HepG2 (cell line): ENCODE measurements at regions not wholly inside any gene's neighbourhood (a gene's known extent, or its start where the extent isn't known, plus 50 kb on each side); places are given as distances from the start of the nearest gene placed in this dataset.

Experiments
- ATAC-seq: fragments of 200-7000 bp; cut with Tn5 transposase; 3 replicates; pipeline ENCODE4 v1.9.1; 2020; ENCODE audit warnings: mild to moderate bottlenecking, moderate library complexity
- BruUV-seq: library from RNA; stranded (reverse); fragments of 400-500 nt; replicated peaks from 2 replicates; lab custom pipeline; 2021; lab: Mats Ljungman, UMichigan
- CTCF ChIA-PET: fragments of 300-600 bp; formaldehyde crosslinking; extraction: SDS; loops from one replicate; lab custom pipeline; 2021; ENCODE audit warnings: low total read pairs, inconsistent platforms, low intra/inter-chr PET ratio; lab: Yijun Ruan, JAX
- POLR2A ChIA-PET: fragments of 350-600 bp; sonication (Branson Sonifier 250); formaldehyde crosslinking; loops from one replicate; lab custom pipeline; 2020; ENCODE audit warnings: antibody characterized with exemption, inconsistent platforms; lab: Yijun Ruan, JAX
- DNase-seq: peaks from one replicate; pipeline ENCODE4 v3.0.0-alpha.2; 2015; ENCODE audit warnings: low spot score
- FAIRE-seq: peaks from 3 replicates; lab custom pipeline; 2011; peaks lifted over from hg19 to GRCh38; lab: Jason Lieb, UNC
- H2AFZ ChIP-seq: one replicate; pipeline ENCODE4 v1.6.1; 2011; ENCODE audit warnings: low read length, inconsistent platforms
- H3K27ac ChIP-seq: fragments of 300-600 bp; 3 replicates; pipeline ENCODE4 v1.8.0; 2011; ENCODE audit warnings: mixed run types, mild to moderate bottlenecking, mixed read lengths, low read length, inconsistent platforms; ENCODE audit not compliant: insufficient read depth; ENCODE audit errors: extremely low read length
- H3K27me3 ChIP-seq, 2 experiments: fragments of 200-600 bp in 1 of 2; 2 replicates in 1 of 2; 3 replicates in 1 of 2; pipeline versions ENCODE4 v1.6.0 to v1.8.0; 2011; ENCODE audit warnings: low read length in 2 of 2, mild to moderate bottlenecking in 2 of 2, moderate library complexity in 2 of 2, inconsistent platforms in 1 of 2; ENCODE audit not compliant: insufficient read depth in 2 of 2, control insufficient read depth in 1 of 2
- H3K36me3 ChIP-seq, 2 experiments: fragments of 200-600 bp in 1 of 2; replicated peaks in 1 of 2; 2 replicates in 1 of 2; 3 replicates in 1 of 2; pipeline versions ENCODE4 v1.5.1 to v1.8.0; 2011; ENCODE audit warnings: low read length in 2 of 2, inconsistent platforms in 1 of 2; ENCODE audit not compliant: insufficient read depth in 2 of 2, control insufficient read depth in 1 of 2
- H3K4me1 ChIP-seq: 2 replicates; pipeline ENCODE4 v1.5.1; 2012; ENCODE audit warnings: low read length, inconsistent platforms; ENCODE audit not compliant: insufficient read depth
- H3K4me2 ChIP-seq: 2 replicates; pipeline ENCODE4 v1.6.0; 2011; ENCODE audit warnings: low read depth, low read length, inconsistent platforms
- H3K4me3 ChIP-seq, 3 experiments: fragments of 200-600 bp in 1 of 3; sonication (generic), shearing (Covaris generic) in 1 of 3; replicated peaks in 1 of 3; 2 replicates each; pipeline ENCODE4 v1.5.1; 2011 to 2016; ENCODE audit warnings: low read length in 3 of 3, inconsistent platforms in 2 of 3, low read depth in 2 of 3, mild to moderate bottlenecking in 2 of 3, control low read depth in 1 of 3, mixed read lengths in 1 of 3; ENCODE audit not compliant: insufficient read depth in 1 of 3
- H3K79me2 ChIP-seq: one replicate; pipeline ENCODE4 v1.6.1; 2011; ENCODE audit warnings: low read length, inconsistent platforms; ENCODE audit not compliant: insufficient read depth
- H3K9ac ChIP-seq: 2 replicates; pipeline ENCODE4 v1.6.0; 2011; ENCODE audit warnings: mild to moderate bottlenecking, low read depth, low read length, inconsistent platforms; ENCODE audit not compliant: insufficient read depth
- H3K9me3 ChIP-seq: 2 replicates; pipeline ENCODE4 v1.5.1; 2012; ENCODE audit warnings: mild to moderate bottlenecking, low read length
- H4K20me1 ChIP-seq: 2 replicates; pipeline ENCODE4 v1.6.0; 2011; ENCODE audit warnings: inconsistent platforms, mild to moderate bottlenecking, low read length, moderate library complexity; ENCODE audit not compliant: insufficient read depth
- ATF1 ChIP-seq: IDR thresholded peaks from 2 replicates; pipeline ENCODE4 v1.6.1; 2016; ENCODE audit warnings: mild to moderate bottlenecking, control low read depth
- CEBPB ChIP-seq: IDR thresholded peaks from 2 replicates; pipeline ENCODE4 v1.6.1; 2011; ENCODE audit warnings: low read depth, low read length, improper control_type of control experiment, borderline replicate concordance
- EHMT2 ChIP-seq: fragments of 200-600 bp; sonication (generic); IDR thresholded peaks from 2 replicates; pipeline ENCODE4 v1.7.0; 2017; ENCODE audit warnings: antibody characterized with exemption, low read depth, low read length, borderline replicate concordance
- KAT8 ChIP-seq: IDR thresholded peaks from 2 replicates; pipeline ENCODE4 v1.6.1; 2016; ENCODE audit warnings: missing genetic modification reagents, missing compliant biosample characterization
- NFE2L1 ChIP-seq: sonication (generic); formaldehyde crosslinking; IDR thresholded peaks from 2 replicates; pipeline ENCODE4 v1.4.0; 2020; ENCODE audit warnings: missing genetic modification reagents, mild to moderate bottlenecking, borderline replicate concordance
- SP5 ChIP-seq: IDR thresholded peaks from 2 replicates; pipeline ENCODE4 v1.6.1; 2016; ENCODE audit warnings: low read depth, borderline replicate concordance
- TRIM24 ChIP-seq: sonication (generic); formaldehyde crosslinking; IDR thresholded peaks from 2 replicates; pipeline ENCODE4 v1.8.0; 2022; ENCODE audit warnings: mild to moderate bottlenecking, missing genetic modification reagents
- ZFX ChIP-seq: sonication (generic); formaldehyde crosslinking; IDR thresholded peaks from 2 replicates; pipeline ENCODE4 v1.4.0; 2020; ENCODE audit warnings: mild to moderate bottlenecking, low read depth, missing genetic modification reagents, moderate library complexity
- ZNF317 ChIP-seq: sonication (generic); formaldehyde crosslinking; IDR thresholded peaks from 2 replicates; pipeline ENCODE4 v1.5.0; 2020; ENCODE audit warnings: mild to moderate bottlenecking, missing genetic modification reagents
- ZNF607 ChIP-seq: sonication (generic); formaldehyde crosslinking; IDR thresholded peaks from 2 replicates; pipeline ENCODE4 v1.5.1; 2020; ENCODE audit warnings: missing genetic modification reagents, mild to moderate bottlenecking, borderline replicate concordance
- WGBS: methylation state at CpG from one replicate; pipeline ENCODE4 v1.1.6; 2017; ENCODE audit warnings: low lambda C conversion rate; 5-methylcytosine and 5-hydroxymethylcytosine counted together
- in situ Hi-C: cut with HindIII; loops from 2 replicates; pipeline ENCODE4 v1.10.0; 2017; ENCODE audit warnings: low pct_unique_long_range_greater_than_20kb; ENCODE audit not compliant: extremely low pct_ligation_motif_present
- intact Hi-C: fragments of 100-400 bp; cut with micrococcal nuclease; formaldehyde crosslinking; loops from one replicate; pipeline ENCODE4 v1.10.0; 2022; ENCODE audit not compliant: unreplicated experiment
- TF ChIP-seq, protein P1 (sequence below): sonication (generic); formaldehyde crosslinking; IDR thresholded peaks from 2 replicates; pipeline ENCODE4 v1.8.1; 2023; ENCODE audit warnings: mild to moderate bottlenecking, moderate library complexity, missing genetic modification reagents
- TF ChIP-seq, protein P2 (sequence below): sonication (generic); formaldehyde crosslinking; IDR thresholded peaks from 2 replicates; pipeline ENCODE4 v1.4.0; 2020; ENCODE audit warnings: missing genetic modification reagents
- TF ChIP-seq, protein P3 (sequence below): sonication (generic); formaldehyde crosslinking; IDR thresholded peaks from 2 replicates; pipeline ENCODE4 v1.5.0; 2020; ENCODE audit warnings: missing genetic modification reagents, mild to moderate bottlenecking, borderline replicate concordance
- TF ChIP-seq, protein P4 (sequence below): sonication (generic); formaldehyde crosslinking; IDR thresholded peaks from 2 replicates; pipeline ENCODE4 v1.4.0; 2020; ENCODE audit warnings: missing genetic modification reagents

DNA sequence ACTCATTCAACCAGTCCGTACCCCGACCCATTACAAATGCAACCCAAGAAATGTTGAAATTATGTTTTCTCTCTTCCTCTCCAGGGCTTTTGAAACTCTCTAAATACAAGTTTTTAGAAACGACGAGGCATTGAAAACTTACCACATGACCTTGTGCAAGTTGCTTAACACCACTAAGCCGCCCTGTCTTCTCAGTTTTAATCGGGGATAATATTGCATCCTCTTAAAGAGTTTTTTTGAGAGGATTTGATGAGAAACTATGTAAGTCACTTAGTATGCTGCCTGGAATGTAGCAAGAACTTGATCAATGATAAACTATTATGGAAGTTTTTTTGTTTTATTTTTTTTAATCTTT lies 149.0 kb upstream of the FAM20A start (continued):
- TF ChIP-seq CEBPB (0 out of 2 replicates have a peak, but pooled peaks have one; percentile 37), TRIM24 (CRISPR knock-in tag) (no peak)
- TF ChIP-seq, protein P1, sequence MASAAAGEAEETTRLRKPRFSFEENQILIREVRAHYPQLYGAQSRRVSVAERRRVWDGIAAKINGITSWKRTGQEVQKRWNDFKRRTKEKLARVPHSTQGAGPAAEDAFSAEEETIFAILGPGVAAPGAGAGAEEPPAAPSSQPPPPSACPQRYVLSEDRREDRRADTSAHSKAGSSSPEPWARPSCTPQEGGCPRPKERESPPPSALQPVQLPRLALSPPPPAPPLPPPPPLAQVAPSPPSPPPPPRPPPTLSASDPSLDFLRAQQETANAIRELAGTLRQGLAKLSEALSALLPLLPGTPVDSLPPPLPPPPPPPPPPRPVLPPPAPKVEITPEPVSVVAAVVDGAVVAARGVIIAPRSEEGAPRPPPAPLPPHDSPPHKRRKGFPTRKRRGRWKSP (CRISPR knock-in tag) = no peak

DNA sequence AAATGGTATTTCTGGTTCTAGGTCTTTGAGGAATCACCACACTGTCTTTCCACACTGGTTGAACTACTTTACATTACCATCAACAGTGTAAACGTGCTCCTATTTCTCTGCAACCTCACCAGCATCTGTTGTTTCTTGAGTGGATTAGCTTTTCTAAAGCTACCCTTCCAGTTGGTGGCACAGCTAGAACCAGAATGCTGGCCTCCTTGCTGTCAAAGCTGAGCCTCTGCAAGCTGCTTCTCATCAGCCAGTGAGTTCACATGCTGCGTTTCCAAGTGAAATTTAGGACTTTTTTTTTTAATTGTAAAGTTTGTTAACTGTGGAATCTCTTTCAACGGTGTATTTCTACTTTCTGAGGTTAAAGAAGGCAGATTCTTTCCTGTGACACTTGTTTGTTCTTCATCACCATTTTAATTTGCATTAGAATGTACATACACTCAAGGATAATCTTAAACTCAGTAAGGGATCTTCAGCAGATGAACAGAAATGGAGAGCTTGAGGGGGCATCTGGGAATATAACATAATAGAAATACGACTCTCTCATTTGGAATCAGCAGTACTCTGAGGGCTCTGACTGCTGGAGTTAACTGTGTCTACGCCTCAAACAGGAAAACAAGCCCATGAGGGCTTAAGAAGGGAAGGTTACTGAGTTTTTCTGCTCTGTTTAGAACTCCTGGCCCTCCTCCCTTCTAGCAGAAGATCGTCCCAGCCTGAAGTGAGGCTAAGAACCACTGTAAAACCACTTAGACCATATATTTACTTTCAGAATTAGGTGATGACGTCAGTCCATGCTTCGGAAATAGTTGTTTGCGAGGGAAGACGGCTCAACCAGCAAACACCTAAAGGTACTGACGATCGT lies 148.4 kb upstream of the FAM20A start:
- peak overlapping the region; percentile 90 for H2AFZ ChIP-seq
- H3K9ac ChIP-seq = peak overlapping the region; percentile 33; the same call in 1 of the 2 replicates
- intact Hi-C loops = no loop called here
- 9% methylated on average over 12 of the region's 12 CpGs for WGBS
- CTCF ChIA-PET = no interaction called here
- no peaks in the 10 kb centered on the region for H3K79me2 ChIP-seq
- H3K4me1 ChIP-seq = peaks cover 25% of the 10 kb centered on the region
- ATAC-seq = peak; percentile 57
- FAIRE-seq = no peak
- in situ Hi-C loops = loop anchor here (25.0 kb wide), 2 partner anchors 462 to 587 kb away; partner anchors contain the start of genes ARSG and SLC16A6
- H3K4me2 ChIP-seq = peak overlapping the region; percentile 76
- POLR2A ChIA-PET = no interaction called here
- BruUV-seq = no TSS peak
- H3K36me3 ChIP-seq = no peaks in the 10 kb centered on the region
- H3K27ac ChIP-seq = no peak overlapping the region
- DNase-seq = peak; percentile 20
- H3K4me3 ChIP-seq = peak overlapping the region in 2 of 3 experiments; percentile 8 to 22; a peak in 2 of 6 replicates
- no peaks in the 10 kb centered on the region for H3K9me3 ChIP-seq
- H4K20me1 ChIP-seq = no peaks in the 10 kb centered on the region
- H3K27me3 ChIP-seq = peaks cover 0 to 8% of the 10 kb centered on the region in 2 experiments; a peak in 3 of 5 replicates
- TF ChIP-seq KAT8 (CRISPR knock-in tag) (no peak), SP5 (no peak), EHMT2 (no peak), ZNF607 (CRISPR knock-in tag) (0 out of 2 replicates have a peak, but pooled peaks have one; percentile 29), ZNF317 (no peak), ZFX (no peak), ATF1 (CRISPR knock-in tag) (peak; percentile 64; the same call in 1 of the 2 replicates), NFE2L1 (CRISPR knock-in tag) (no peak)
- TF ChIP-seq, protein P2, sequence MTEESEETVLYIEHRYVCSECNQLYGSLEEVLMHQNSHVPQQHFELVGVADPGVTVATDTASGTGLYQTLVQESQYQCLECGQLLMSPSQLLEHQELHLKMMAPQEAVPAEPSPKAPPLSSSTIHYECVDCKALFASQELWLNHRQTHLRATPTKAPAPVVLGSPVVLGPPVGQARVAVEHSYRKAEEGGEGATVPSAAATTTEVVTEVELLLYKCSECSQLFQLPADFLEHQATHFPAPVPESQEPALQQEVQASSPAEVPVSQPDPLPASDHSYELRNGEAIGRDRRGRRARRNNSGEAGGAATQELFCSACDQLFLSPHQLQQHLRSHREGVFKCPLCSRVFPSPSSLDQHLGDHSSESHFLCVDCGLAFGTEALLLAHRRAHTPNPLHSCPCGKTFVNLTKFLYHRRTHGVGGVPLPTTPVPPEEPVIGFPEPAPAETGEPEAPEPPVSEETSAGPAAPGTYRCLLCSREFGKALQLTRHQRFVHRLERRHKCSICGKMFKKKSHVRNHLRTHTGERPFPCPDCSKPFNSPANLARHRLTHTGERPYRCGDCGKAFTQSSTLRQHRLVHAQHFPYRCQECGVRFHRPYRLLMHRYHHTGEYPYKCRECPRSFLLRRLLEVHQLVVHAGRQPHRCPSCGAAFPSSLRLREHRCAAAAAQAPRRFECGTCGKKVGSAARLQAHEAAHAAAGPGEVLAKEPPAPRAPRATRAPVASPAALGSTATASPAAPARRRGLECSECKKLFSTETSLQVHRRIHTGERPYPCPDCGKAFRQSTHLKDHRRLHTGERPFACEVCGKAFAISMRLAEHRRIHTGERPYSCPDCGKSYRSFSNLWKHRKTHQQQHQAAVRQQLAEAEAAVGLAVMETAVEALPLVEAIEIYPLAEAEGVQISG (CRISPR knock-in tag) = no peak
- TF ChIP-seq, protein P3, sequence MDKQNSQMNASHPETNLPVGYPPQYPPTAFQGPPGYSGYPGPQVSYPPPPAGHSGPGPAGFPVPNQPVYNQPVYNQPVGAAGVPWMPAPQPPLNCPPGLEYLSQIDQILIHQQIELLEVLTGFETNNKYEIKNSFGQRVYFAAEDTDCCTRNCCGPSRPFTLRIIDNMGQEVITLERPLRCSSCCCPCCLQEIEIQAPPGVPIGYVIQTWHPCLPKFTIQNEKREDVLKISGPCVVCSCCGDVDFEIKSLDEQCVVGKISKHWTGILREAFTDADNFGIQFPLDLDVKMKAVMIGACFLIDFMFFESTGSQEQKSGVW (CRISPR knock-in tag) = no peak
- TF ChIP-seq, protein P4, sequence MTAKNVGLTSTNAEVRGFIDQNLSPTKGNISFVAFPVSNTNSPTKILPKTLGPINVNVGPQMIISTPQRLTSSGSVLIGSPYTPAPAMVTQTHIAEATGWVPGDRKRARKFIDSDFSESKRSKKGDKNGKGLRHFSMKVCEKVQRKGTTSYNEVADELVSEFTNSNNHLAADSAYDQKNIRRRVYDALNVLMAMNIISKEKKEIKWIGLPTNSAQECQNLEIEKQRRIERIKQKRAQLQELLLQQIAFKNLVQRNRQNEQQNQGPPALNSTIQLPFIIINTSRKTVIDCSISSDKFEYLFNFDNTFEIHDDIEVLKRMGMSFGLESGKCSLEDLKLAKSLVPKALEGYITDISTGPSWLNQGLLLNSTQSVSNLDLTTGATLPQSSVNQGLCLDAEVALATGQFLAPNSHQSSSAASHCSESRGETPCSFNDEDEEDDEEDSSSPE = peak; percentile 52; the same call in 1 of the 2 replicates
